Tibial nerve (tissue), 4 donors: ENCODE measurements at regions not wholly inside any gene's neighbourhood (a gene's known extent, or its start where the extent isn't known, plus 50 kb on each side); places are given as distances from the start of the nearest gene placed in this dataset.

Source experiments
- DNase-seq, 2 donors: peaks; one replicate each; pipeline ENCODE4 v3.0.0-alpha.2; 2019; ENCODE audit warnings: low spot score in 2 of 2
- H3K27ac ChIP-seq, 4 donors: fragments of 200-600 bp; sonication (generic) in 3 of 4; one replicate each; pipeline ENCODE4 v1.5.1; 2017 to 2019; ENCODE audit warnings: mild to moderate bottlenecking in 1 of 4
- H3K27me3 ChIP-seq, 2 donors: fragments of 200-600 bp; sonication (generic) in 1 of 2; one replicate each; pipeline versions ENCODE4 v1.5.1 to v1.6.0; 2017 to 2019
- H3K36me3 ChIP-seq, 3 donors: fragments of 200-600 bp; sonication (generic); one replicate each; pipeline ENCODE4 v1.5.1; 2018 to 2019
- H3K4me1 ChIP-seq, 4 donors: fragments of 200-600 bp; sonication (generic) in 3 of 4; one replicate each; pipeline ENCODE4 v1.5.1; 2017 to 2019
- H3K4me3 ChIP-seq, 4 donors: fragments of 200-600 bp; sonication (generic) in 3 of 4; one replicate each; pipeline ENCODE4 v1.5.1; 2017 to 2019; ENCODE audit warnings: mild to moderate bottlenecking in 1 of 4, moderate library complexity in 1 of 4
- H3K9me3 ChIP-seq, 4 donors: fragments of 200-600 bp; sonication (generic) in 3 of 4; one replicate each; pipeline ENCODE4 v1.5.1; 2017 to 2019
- EP300 ChIP-seq, 2 donors: sonication (generic); formaldehyde crosslinking; IDR thresholded peaks; one replicate each; pipeline ENCODE4 v1.6.1; 2017; ENCODE audit warnings: antibody characterized with exemption in 2 of 2, mild to moderate bottlenecking in 1 of 2
- POLR2A ChIP-seq, 2 donors: fragments of 450-650 bp; IDR thresholded peaks; one replicate each; pipeline ENCODE4 v1.6.1; 2017; ENCODE audit warnings: antibody characterized with exemption in 2 of 2, mild to moderate bottlenecking in 2 of 2, moderate library complexity in 2 of 2
- WGBS, 2 donors: methylation state at CpG; one replicate each; pipeline ENCODE4 v1.1.5; 2018; 5-methylcytosine and 5-hydroxymethylcytosine counted together
- TF ChIP-seq, protein P1 (sequence below), 5 experiments: fragments of 200-600 bp in 3 of 5; fragments of 450-650 bp in 2 of 5; sonication (generic) in 3 of 5; IDR thresholded peaks; one replicate each; pipeline ENCODE4 v1.5.1; 2016 to 2019; ENCODE audit warnings: antibody characterized with exemption in 5 of 5, mild to moderate bottlenecking in 3 of 5, moderate library complexity in 2 of 5

- no peaks in the 10 kb centered on the region for H3K27me3 ChIP-seq
- H3K9me3 ChIP-seq: no peaks in the 10 kb centered on the region
- no peak for DNase-seq
- no peak overlapping the region for H3K4me3 ChIP-seq
- TF ChIP-seq, protein P1, sequence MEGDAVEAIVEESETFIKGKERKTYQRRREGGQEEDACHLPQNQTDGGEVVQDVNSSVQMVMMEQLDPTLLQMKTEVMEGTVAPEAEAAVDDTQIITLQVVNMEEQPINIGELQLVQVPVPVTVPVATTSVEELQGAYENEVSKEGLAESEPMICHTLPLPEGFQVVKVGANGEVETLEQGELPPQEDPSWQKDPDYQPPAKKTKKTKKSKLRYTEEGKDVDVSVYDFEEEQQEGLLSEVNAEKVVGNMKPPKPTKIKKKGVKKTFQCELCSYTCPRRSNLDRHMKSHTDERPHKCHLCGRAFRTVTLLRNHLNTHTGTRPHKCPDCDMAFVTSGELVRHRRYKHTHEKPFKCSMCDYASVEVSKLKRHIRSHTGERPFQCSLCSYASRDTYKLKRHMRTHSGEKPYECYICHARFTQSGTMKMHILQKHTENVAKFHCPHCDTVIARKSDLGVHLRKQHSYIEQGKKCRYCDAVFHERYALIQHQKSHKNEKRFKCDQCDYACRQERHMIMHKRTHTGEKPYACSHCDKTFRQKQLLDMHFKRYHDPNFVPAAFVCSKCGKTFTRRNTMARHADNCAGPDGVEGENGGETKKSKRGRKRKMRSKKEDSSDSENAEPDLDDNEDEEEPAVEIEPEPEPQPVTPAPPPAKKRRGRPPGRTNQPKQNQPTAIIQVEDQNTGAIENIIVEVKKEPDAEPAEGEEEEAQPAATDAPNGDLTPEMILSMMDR (IDR thresholded peaks at IDR 0.05): no peak
- TF ChIP-seq EP300 (IDR thresholded peaks at IDR 0.05) (no peak), POLR2A (IDR thresholded peaks at IDR 0.05) (no peak)
- 69 to 78% methylated on average over 2 of the region's 2 CpGs for WGBS, 2 donors
- no peaks in the 10 kb centered on the region for H3K36me3 ChIP-seq
- H3K4me1 ChIP-seq: no peaks in the 10 kb centered on the region
- H3K27ac ChIP-seq: no peak overlapping the region
These were observed 108.9 kb upstream of the UBE2E1 start for GRCh38 chr3:23696842-23697241.

DNA sequence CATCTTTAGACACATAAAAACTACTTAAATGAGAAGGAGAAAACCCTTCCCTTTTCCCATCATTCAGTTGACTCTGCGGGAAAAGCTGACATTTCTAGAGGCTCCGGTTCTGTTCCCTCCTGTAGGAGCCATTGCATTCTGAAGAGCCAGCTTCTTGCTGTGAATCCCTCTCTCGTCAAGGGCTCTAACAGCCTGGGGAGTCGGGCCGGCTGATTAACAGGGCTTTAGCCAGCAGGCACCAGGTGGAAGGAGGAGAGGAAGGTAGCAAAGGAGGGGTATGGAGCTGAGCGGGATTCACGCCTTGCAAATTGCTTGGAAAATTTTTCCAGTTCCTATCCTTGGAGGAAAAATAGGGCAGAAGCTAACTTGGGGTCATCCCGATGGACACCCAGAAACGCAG is 108.3 kb upstream of the UBE2E1 start:
- 49 to 61% methylated on average over 9 of the region's 9 CpGs for WGBS, 2 donors
- H3K36me3 ChIP-seq: no peaks in the 10 kb centered on the region
- H3K4me1 ChIP-seq: no peaks in the 10 kb centered on the region
- H3K4me3 ChIP-seq: no peak overlapping the region
- H3K27ac ChIP-seq: no peak overlapping the region
- H3K9me3 ChIP-seq: no peaks in the 10 kb centered on the region
- no peak for DNase-seq
- TF ChIP-seq, protein P1 (IDR thresholded peaks at IDR 0.05): no peak
- TF ChIP-seq POLR2A (IDR thresholded peaks at IDR 0.05) (no peak), EP300 (IDR thresholded peaks at IDR 0.05) (no peak)
- no peaks in the 10 kb centered on the region for H3K27me3 ChIP-seq

DNA sequence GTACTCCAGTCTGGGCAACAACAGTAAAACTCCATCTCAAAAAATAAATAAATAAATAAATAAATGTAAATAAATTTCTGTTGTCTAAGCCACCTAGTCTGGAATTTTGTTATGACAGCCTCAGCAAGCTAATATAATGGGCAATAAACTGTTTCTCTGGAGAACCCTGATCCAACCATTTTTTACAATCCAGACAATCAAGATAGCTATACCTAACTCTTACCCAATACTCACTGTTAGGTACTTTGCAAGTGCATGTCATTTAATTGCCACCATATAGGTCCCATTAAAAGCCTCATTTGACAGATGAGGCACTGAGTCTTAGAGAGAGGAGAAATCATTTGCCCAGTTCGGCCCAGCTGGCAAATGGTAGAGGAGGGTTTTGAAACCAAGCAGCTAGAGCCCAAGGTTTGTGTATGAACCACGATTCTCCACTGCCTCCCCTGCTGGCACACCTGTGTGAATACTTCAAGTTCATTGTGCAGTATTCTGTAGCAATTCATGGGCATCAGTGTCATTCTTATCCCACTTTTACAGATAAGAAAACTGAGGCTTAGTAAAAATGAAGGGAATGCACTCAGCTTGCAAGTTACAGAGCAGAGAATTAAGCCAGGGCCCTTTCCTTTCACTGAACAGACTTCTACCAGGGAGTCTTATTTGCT is 107.0 kb upstream of the UBE2E1 start:
- no peak for DNase-seq
- 72 to 75% methylated on average over 2 of the region's 2 CpGs for WGBS, 2 donors
- H3K36me3 ChIP-seq: no peaks in the 10 kb centered on the region
- H3K9me3 ChIP-seq: no peaks in the 10 kb centered on the region
- no peak overlapping the region for H3K4me3 ChIP-seq
- TF ChIP-seq POLR2A (IDR thresholded peaks at IDR 0.05) (no peak), EP300 (IDR thresholded peaks at IDR 0.05) (no peak)
- TF ChIP-seq, protein P1 (IDR thresholded peaks at IDR 0.05): no peak
- no peak overlapping the region for H3K27ac ChIP-seq
- H3K27me3 ChIP-seq: no peaks in the 10 kb centered on the region
- H3K4me1 ChIP-seq: no peaks in the 10 kb centered on the region

DNA sequence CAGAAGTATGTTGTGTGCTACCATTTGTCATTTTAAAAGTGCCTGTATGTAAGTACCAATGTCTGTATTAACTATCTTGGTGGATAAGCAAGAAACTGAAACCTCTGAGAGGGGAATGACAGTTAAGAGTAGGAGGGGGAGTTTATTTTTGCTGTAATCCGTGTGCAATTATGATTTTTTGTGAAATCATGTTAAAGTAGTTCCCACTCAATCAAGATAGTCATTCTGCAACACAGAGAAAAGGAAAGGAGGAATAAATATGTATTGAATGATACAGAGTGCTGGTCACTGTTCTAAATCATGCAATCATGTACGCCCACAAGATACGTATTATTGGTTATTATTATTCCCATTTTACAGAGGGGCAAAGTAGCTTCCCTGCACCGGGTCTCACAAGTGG is 105.1 kb upstream of the UBE2E1 start:
- Histone ChIP-seq H3K27ac (no peak overlapping the region), H3K9me3 (no peaks in the 10 kb centered on the region), H3K4me3 (no peak overlapping the region), H3K27me3 (no peaks in the 10 kb centered on the region), H3K4me1 (no peaks in the 10 kb centered on the region), H3K36me3 (no peaks in the 10 kb centered on the region)
- 70 to 74% methylated on average over 4 of the region's 4 CpGs for WGBS, 2 donors
- TF ChIP-seq EP300 (IDR thresholded peaks at IDR 0.05): no peak
- TF ChIP-seq, protein P1 (IDR thresholded peaks at IDR 0.05): no peak
- TF ChIP-seq POLR2A (IDR thresholded peaks at IDR 0.05): no peak
- no peak for DNase-seq

DNA sequence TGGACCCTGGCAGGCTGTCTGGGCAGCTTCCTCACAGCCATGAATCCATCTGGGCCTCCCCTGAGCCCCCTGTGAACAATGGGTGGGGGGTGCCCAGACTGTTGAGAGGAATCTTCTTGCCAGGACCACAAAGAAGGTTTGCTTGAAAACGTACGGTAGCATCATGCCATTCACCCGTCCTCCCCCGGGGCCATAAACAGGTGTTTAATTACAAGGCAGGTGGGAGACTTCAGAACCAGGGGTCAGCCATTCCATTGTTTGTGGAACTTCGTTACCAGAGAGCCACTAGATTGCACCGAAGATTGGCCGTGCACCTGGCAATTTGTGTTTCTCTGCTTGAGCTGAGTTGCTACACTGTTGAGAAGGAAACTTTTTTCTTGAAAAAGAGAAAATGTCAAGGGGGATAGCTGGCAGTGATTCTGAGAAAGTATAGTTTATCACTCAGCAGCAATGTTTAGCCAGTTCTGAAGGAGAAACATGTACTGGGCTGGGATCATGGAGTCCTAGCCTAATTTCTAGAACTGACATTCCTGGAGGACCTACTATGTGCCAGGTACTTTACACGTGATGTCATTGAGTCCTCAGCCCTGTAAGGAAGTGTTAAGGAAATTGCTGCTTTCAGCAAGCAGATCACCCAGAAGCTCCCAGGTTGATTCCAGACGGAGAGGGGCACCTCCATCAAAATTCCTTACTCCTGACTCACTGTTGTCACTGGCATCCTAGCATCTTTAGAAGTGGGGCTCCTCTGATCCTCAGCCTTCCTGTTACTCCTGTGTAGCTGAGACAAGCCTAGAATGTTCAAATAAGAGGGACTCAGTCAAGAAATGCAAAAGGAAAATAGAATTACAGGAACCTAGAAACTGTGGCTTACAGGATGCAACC is 103.8 kb upstream of the UBE2E1 start:
- H3K27me3 ChIP-seq: no peaks in the 10 kb centered on the region
- H3K27ac ChIP-seq: no peak overlapping the region
- 54 to 57% methylated on average over 9 of the region's 9 CpGs for WGBS, 2 donors
- no peak for DNase-seq
- TF ChIP-seq POLR2A (IDR thresholded peaks at IDR 0.05) (no peak), EP300 (IDR thresholded peaks at IDR 0.05) (no peak)
- TF ChIP-seq, protein P1 (IDR thresholded peaks at IDR 0.05): no peak
- no peak overlapping the region for H3K4me3 ChIP-seq
- H3K4me1 ChIP-seq: no peaks in the 10 kb centered on the region
- H3K36me3 ChIP-seq: no peaks in the 10 kb centered on the region
- no peaks in the 10 kb centered on the region for H3K9me3 ChIP-seq
